GM23338 (cell line): ENCODE measurements at regions not wholly inside any gene's neighbourhood (a gene's known extent, or its start where the extent isn't known, plus 50 kb on each side); places are given as distances from the start of the nearest gene placed in this dataset.

Experiments used
- EZH2 ChIP-seq: fragments of 200-600 bp; sonication (generic); IDR thresholded peaks from one replicate; pipeline ENCODE4 v1.8.0; 2017; ENCODE audit warnings: antibody characterized with exemption, mild to moderate bottlenecking, low read depth; ENCODE audit not compliant: unreplicated experiment
- STAT1 ChIP-seq: IDR thresholded peaks from one replicate; pipeline ENCODE4 v1.6.1; 2016; ENCODE audit warnings: antibody characterized with exemption; ENCODE audit not compliant: unreplicated experiment
- TF ChIP-seq, protein P1 (sequence below), 2 experiments: fragments of 200-600 bp in 1 of 2; sonication (generic) in 1 of 2; conservative IDR thresholded peaks; 2 replicates each; pipeline versions ENCODE4 v1.5.1 to v1.6.1; 2016 to 2017; ENCODE audit warnings: antibody characterized with exemption in 2 of 2, low read depth in 2 of 2, mild to moderate bottlenecking in 2 of 2, moderate library complexity in 1 of 2

DNA sequence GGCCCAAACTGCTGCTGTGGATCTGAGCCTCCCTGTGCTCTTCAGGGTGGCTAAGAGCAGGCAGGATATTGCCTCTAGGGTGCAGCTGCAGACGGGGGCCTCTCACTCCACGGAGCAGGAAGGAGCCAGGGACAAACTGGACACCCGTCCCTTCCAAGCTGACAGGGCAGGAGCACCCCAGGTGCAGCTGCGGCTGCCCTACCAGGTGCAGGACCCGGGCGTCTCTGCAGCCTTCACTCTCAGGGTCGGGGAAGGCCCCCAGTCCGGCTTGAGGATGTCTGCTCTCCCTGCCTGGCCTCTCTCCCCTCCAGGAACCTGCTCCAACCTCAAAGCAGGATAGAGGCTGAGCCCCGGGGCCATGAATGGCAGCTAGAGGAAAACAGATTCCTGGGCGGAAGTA is 1554.9 kb upstream of the CADM2 start:
- TF ChIP-seq STAT1 (no peak), EZH2 (no peak)
- TF ChIP-seq, protein P1, sequence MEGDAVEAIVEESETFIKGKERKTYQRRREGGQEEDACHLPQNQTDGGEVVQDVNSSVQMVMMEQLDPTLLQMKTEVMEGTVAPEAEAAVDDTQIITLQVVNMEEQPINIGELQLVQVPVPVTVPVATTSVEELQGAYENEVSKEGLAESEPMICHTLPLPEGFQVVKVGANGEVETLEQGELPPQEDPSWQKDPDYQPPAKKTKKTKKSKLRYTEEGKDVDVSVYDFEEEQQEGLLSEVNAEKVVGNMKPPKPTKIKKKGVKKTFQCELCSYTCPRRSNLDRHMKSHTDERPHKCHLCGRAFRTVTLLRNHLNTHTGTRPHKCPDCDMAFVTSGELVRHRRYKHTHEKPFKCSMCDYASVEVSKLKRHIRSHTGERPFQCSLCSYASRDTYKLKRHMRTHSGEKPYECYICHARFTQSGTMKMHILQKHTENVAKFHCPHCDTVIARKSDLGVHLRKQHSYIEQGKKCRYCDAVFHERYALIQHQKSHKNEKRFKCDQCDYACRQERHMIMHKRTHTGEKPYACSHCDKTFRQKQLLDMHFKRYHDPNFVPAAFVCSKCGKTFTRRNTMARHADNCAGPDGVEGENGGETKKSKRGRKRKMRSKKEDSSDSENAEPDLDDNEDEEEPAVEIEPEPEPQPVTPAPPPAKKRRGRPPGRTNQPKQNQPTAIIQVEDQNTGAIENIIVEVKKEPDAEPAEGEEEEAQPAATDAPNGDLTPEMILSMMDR (conservative IDR thresholded peaks at IDR 0.05; ENCODE audit: low read depth in 2 of 2): no peak
